Liver (tissue), 8 donors: ENCODE measurements at regions not wholly inside any gene's neighbourhood (a gene's known extent, or its start where the extent isn't known, plus 50 kb on each side); places are given as distances from the start of the nearest gene placed in this dataset.

Experiments used
- DNase-seq: peaks from one replicate; pipeline ENCODE4 v3.0.0-alpha.2; 2017; ENCODE audit warnings: low spot score
- H3K27ac ChIP-seq, 2 donors: one replicate each; pipeline ENCODE4 v1.7.0; 2013; ENCODE audit warnings: inconsistent platforms in 2 of 2, low read length in 2 of 2, control low read depth in 1 of 2, low read depth in 1 of 2, mild to moderate bottlenecking in 1 of 2
- H3K27me3 ChIP-seq, 4 donors: one replicate each; pipeline versions ENCODE4 v1.6.1 to v1.7.0; 2013; ENCODE audit warnings: low read length in 3 of 4, inconsistent platforms in 1 of 4, mild to moderate bottlenecking in 1 of 4, moderate library complexity in 1 of 4; ENCODE audit not compliant: control insufficient read depth in 4 of 4, insufficient read depth in 4 of 4
- H3K36me3 ChIP-seq, 4 donors: one replicate each; pipeline versions ENCODE4 v1.6.1 to v1.7.0; 2013; ENCODE audit warnings: low read length in 3 of 4, mild to moderate bottlenecking in 3 of 4, low read depth in 1 of 4, moderate library complexity in 1 of 4; ENCODE audit not compliant: control insufficient read depth in 4 of 4, insufficient read depth in 3 of 4
- H3K4me1 ChIP-seq, 4 donors: one replicate each; pipeline versions ENCODE4 v1.6.1 to v1.7.0; 2013; ENCODE audit warnings: low read length in 3 of 4, mild to moderate bottlenecking in 3 of 4, moderate library complexity in 1 of 4; ENCODE audit not compliant: control insufficient read depth in 4 of 4, insufficient read depth in 4 of 4
- H3K4me3 ChIP-seq, 3 donors: one replicate each; pipeline versions ENCODE4 v1.6.1 to v1.7.0; 2013; ENCODE audit warnings: low read length in 3 of 3, control low read depth in 1 of 3, low read depth in 1 of 3, mild to moderate bottlenecking in 1 of 3
- H3K9ac ChIP-seq, 2 donors: one replicate each; pipeline ENCODE4 v1.7.0; 2013; ENCODE audit warnings: low read length in 2 of 2, mild to moderate bottlenecking in 2 of 2, moderate library complexity in 2 of 2, control low read depth in 1 of 2, low read depth in 1 of 2
- H3K9me3 ChIP-seq, 4 donors: one replicate each; pipeline versions ENCODE4 v1.6.1 to v1.7.0; 2013; ENCODE audit warnings: low read length in 3 of 4; ENCODE audit not compliant: control insufficient read depth in 4 of 4
- EGR1 ChIP-seq, 2 donors: IDR thresholded peaks; 2 replicates each; pipeline ENCODE4 v1.6.1; 2016 to 2018; ENCODE audit warnings: antibody characterized with exemption in 2 of 2, low read depth in 2 of 2
- FOXA1 ChIP-seq: IDR thresholded peaks from 2 replicates; pipeline ENCODE4 v1.6.1; 2016; ENCODE audit warnings: antibody characterized with exemption
- FOXA2 ChIP-seq: IDR thresholded peaks from 2 replicates; pipeline ENCODE4 v1.6.1; 2016; ENCODE audit warnings: antibody characterized with exemption
- GABPA ChIP-seq, 2 donors: IDR thresholded peaks in 1 of 2; conservative IDR thresholded peaks in 1 of 2; 2 replicates each; pipeline ENCODE4 v1.6.1; 2016; ENCODE audit warnings: antibody characterized with exemption in 2 of 2, mild to moderate bottlenecking in 1 of 2, moderate library complexity in 1 of 2
- HNF4A ChIP-seq, 2 donors: conservative IDR thresholded peaks; 2 replicates each; pipeline ENCODE4 v1.6.1; 2016; ENCODE audit warnings: antibody characterized with exemption in 2 of 2, mild to moderate bottlenecking in 2 of 2
- HNF4G ChIP-seq: IDR thresholded peaks from 2 replicates; pipeline ENCODE4 v1.6.1; 2016; ENCODE audit warnings: antibody characterized with exemption
- JUND ChIP-seq, 2 donors: IDR thresholded peaks; 2 replicates each; pipeline ENCODE4 v1.6.1; 2016; ENCODE audit warnings: antibody characterized with exemption in 2 of 2
- NR2F2 ChIP-seq: IDR thresholded peaks from 2 replicates; pipeline ENCODE4 v1.6.1; 2016; ENCODE audit warnings: antibody characterized with exemption
- RAD21 ChIP-seq, 2 donors: IDR thresholded peaks; 2 replicates each; pipeline ENCODE4 v1.6.1; 2016; ENCODE audit warnings: antibody characterized with exemption in 2 of 2, mild to moderate bottlenecking in 2 of 2
- RXRA ChIP-seq, 2 donors: IDR thresholded peaks; 2 replicates each; pipeline ENCODE4 v1.6.1; 2017 to 2018; ENCODE audit warnings: antibody characterized with exemption in 2 of 2, mild to moderate bottlenecking in 1 of 2
- SP1 ChIP-seq: IDR thresholded peaks from 2 replicates; pipeline ENCODE4 v1.6.1; 2018; ENCODE audit warnings: antibody characterized with exemption, mild to moderate bottlenecking
- TAF1 ChIP-seq: conservative IDR thresholded peaks from 2 replicates; pipeline ENCODE4 v1.6.1; 2016; ENCODE audit warnings: antibody characterized with exemption, mild to moderate bottlenecking
- YY1 ChIP-seq: IDR thresholded peaks from 2 replicates; pipeline ENCODE4 v1.6.1; 2016; ENCODE audit warnings: antibody characterized with exemption, mild to moderate bottlenecking
- WGBS: extraction: QIAGEN DNeasy Blood & Tissue Kit; methylation state at CpG from one replicate; pipeline ENCODE4 v1.1.7; 2013; 5-methylcytosine and 5-hydroxymethylcytosine counted together
- TF ChIP-seq, protein P1 (sequence below): IDR thresholded peaks from 2 replicates; pipeline ENCODE4 v1.6.1; 2016; ENCODE audit warnings: antibody characterized with exemption
- TF ChIP-seq, protein P2 (sequence below): fragments of 150-350 bp; IDR thresholded peaks from 2 replicates; pipeline ENCODE4 v1.5.1; 2017; ENCODE audit warnings: improper control_type of control experiment, low read depth, low read length; ENCODE audit not compliant: missing input control
- TF ChIP-seq, protein P3 (sequence below): IDR thresholded peaks from 2 replicates; pipeline ENCODE4 v1.6.1; 2016; ENCODE audit warnings: antibody characterized with exemption
- TF ChIP-seq, protein P4 (sequence below): IDR thresholded peaks from 2 replicates; pipeline ENCODE4 v1.6.1; 2016; ENCODE audit warnings: antibody characterized with exemption
- TF ChIP-seq, protein P5 (sequence below): IDR thresholded peaks from 2 replicates; pipeline ENCODE4 v1.6.1; 2016; ENCODE audit warnings: antibody characterized with exemption, mild to moderate bottlenecking
- donor health status: healthy.
- donor health status: healthy.
- donor health status: healthy.
- donor health status: healthy.
- donor health status: healthy.

DNA sequence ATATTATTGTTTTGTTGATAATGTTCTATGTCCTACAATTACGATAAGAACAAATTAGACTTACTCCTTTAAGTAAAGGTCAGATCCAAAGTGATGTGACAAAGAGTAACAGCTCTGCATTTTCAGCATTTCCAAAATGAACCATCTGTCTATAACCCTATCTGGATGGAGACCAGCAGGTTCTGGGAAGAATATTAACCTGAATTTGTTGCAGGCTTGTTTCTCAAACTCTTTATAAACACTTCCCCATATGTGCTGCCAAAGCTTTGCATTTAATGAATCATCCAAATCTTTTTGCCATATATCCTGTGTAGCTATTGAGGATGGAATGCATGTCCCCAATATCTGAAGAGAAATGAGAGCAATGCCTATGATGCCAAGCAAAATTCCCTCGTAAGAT is 198.9 kb upstream of the SLC27A6 start:
- H3K4me3 ChIP-seq: no peak overlapping the region
- no peaks in the 10 kb centered on the region for H3K27me3 ChIP-seq
- TF ChIP-seq, protein P1, sequence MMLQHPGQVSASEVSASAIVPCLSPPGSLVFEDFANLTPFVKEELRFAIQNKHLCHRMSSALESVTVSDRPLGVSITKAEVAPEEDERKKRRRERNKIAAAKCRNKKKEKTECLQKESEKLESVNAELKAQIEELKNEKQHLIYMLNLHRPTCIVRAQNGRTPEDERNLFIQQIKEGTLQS: no peak
- TF ChIP-seq SP1: no peak
- TF ChIP-seq HNF4G: no peak
- no peak for TF ChIP-seq HNF4A (conservative IDR thresholded peaks at IDR 0.05)
- TF ChIP-seq, protein P2, sequence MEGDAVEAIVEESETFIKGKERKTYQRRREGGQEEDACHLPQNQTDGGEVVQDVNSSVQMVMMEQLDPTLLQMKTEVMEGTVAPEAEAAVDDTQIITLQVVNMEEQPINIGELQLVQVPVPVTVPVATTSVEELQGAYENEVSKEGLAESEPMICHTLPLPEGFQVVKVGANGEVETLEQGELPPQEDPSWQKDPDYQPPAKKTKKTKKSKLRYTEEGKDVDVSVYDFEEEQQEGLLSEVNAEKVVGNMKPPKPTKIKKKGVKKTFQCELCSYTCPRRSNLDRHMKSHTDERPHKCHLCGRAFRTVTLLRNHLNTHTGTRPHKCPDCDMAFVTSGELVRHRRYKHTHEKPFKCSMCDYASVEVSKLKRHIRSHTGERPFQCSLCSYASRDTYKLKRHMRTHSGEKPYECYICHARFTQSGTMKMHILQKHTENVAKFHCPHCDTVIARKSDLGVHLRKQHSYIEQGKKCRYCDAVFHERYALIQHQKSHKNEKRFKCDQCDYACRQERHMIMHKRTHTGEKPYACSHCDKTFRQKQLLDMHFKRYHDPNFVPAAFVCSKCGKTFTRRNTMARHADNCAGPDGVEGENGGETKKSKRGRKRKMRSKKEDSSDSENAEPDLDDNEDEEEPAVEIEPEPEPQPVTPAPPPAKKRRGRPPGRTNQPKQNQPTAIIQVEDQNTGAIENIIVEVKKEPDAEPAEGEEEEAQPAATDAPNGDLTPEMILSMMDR: no peak
- TF ChIP-seq GABPA (IDR thresholded peaks at IDR 0.05 in 1 of 2, conservative IDR thresholded peaks at IDR 0.05 in 1 of 2): no peak
- no peaks in the 10 kb centered on the region for H3K4me1 ChIP-seq
- no peak overlapping the region for H3K27ac ChIP-seq
- H3K9me3 ChIP-seq: no peaks in the 10 kb centered on the region
- no peak for DNase-seq
- H3K9ac ChIP-seq: no peak overlapping the region
- WGBS: 67% methylated on average over 2 of the region's 2 CpGs
- H3K36me3 ChIP-seq: no peaks in the 10 kb centered on the region

DNA sequence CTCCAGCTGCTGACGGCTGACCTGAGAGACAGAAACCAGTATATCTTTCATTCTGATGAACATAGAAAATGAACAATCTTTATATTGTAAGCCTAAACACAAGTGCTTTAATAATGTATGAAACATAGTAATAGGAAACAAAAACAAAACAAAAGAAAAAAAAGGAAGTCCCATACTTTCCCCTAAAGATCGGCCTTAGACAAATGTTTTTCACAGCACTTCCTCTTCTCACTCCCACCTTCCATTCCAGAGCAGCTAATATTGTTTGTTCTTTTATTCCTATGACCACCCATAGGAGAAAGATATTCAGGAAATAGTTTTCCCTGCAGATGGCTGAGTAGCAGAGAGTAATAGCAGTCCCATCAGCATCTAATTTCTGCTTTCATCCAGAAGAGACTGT is 194.4 kb upstream of the SLC27A6 start:
- 43% methylated on average over 2 of the region's 2 CpGs for WGBS
- DNase-seq: no peak
- Histone ChIP-seq H3K36me3 (no peaks in the 10 kb centered on the region), H3K4me3 (no peak overlapping the region), H3K27ac (no peak overlapping the region), H3K27me3 (peaks cover 0 to 3% (median 0%) of the 10 kb centered on the region in 4 donors), H3K9me3 (no peaks in the 10 kb centered on the region), H3K4me1 (no peaks in the 10 kb centered on the region), H3K9ac (no peak overlapping the region)
- TF ChIP-seq SP1: no peak
- TF ChIP-seq, protein P3, sequence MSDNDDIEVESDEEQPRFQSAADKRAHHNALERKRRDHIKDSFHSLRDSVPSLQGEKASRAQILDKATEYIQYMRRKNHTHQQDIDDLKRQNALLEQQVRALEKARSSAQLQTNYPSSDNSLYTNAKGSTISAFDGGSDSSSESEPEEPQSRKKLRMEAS: no peak

DNA sequence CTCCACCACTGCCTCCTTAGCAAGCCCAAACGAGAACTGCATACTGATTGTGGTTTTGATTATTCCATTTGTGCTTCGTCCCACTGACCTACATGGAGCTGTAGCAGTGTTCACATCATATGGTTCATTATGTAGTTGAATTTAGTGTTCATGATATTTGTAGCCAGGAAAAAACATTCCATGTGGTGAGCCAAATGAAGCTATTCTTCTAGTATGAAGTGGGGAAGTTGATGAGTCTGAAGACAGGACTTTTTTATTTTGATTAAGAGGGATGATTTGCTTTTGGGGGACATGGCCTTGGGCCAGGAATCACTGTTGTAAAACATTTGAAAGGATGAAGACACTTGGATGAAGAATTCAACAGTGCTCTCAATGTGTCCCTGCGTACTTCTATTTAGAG is 192.9 kb upstream of the SLC27A6 start:
- H3K9ac ChIP-seq: no peak overlapping the region
- no peak overlapping the region for H3K4me3 ChIP-seq
- DNase-seq: no peak
- no peaks in the 10 kb centered on the region for H3K9me3 ChIP-seq
- 66% methylated on average over 3 of the region's 3 CpGs for WGBS
- H3K4me1 ChIP-seq: no peaks in the 10 kb centered on the region
- peaks cover 0 to 3% (median 0%) of the 10 kb centered on the region in 4 donors for H3K27me3 ChIP-seq
- H3K27ac ChIP-seq: no peak overlapping the region
- H3K36me3 ChIP-seq: no peaks in the 10 kb centered on the region
- no peak for TF ChIP-seq RXRA (IDR thresholded peaks at IDR 0.05)
- TF ChIP-seq, protein P4, sequence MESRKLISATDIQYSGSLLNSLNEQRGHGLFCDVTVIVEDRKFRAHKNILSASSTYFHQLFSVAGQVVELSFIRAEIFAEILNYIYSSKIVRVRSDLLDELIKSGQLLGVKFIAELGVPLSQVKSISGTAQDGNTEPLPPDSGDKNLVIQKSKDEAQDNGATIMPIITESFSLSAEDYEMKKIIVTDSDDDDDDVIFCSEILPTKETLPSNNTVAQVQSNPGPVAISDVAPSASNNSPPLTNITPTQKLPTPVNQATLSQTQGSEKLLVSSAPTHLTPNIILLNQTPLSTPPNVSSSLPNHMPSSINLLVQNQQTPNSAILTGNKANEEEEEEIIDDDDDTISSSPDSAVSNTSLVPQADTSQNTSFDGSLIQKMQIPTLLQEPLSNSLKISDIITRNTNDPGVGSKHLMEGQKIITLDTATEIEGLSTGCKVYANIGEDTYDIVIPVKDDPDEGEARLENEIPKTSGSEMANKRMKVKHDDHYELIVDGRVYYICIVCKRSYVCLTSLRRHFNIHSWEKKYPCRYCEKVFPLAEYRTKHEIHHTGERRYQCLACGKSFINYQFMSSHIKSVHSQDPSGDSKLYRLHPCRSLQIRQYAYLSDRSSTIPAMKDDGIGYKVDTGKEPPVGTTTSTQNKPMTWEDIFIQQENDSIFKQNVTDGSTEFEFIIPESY: no peak
- no peak for TF ChIP-seq TAF1
- no peak for TF ChIP-seq YY1
- no peak for TF ChIP-seq EGR1 (IDR thresholded peaks at IDR 0.05; ENCODE audit: low read depth in 2 of 2)
- TF ChIP-seq FOXA2: no peak
- TF ChIP-seq, protein P3: no peak
- no peak for TF ChIP-seq HNF4A (conservative IDR thresholded peaks at IDR 0.05)
- TF ChIP-seq, protein P1: no peak
- TF ChIP-seq FOXA1: no peak
- TF ChIP-seq JUND (IDR thresholded peaks at IDR 0.05): no peak
- TF ChIP-seq GABPA (IDR thresholded peaks at IDR 0.05 in 1 of 2, conservative IDR thresholded peaks at IDR 0.05 in 1 of 2): no peak
- TF ChIP-seq SP1: no peak
- TF ChIP-seq NR2F2: no peak
- TF ChIP-seq RAD21 (IDR thresholded peaks at IDR 0.05): no peak
- TF ChIP-seq, protein P5, sequence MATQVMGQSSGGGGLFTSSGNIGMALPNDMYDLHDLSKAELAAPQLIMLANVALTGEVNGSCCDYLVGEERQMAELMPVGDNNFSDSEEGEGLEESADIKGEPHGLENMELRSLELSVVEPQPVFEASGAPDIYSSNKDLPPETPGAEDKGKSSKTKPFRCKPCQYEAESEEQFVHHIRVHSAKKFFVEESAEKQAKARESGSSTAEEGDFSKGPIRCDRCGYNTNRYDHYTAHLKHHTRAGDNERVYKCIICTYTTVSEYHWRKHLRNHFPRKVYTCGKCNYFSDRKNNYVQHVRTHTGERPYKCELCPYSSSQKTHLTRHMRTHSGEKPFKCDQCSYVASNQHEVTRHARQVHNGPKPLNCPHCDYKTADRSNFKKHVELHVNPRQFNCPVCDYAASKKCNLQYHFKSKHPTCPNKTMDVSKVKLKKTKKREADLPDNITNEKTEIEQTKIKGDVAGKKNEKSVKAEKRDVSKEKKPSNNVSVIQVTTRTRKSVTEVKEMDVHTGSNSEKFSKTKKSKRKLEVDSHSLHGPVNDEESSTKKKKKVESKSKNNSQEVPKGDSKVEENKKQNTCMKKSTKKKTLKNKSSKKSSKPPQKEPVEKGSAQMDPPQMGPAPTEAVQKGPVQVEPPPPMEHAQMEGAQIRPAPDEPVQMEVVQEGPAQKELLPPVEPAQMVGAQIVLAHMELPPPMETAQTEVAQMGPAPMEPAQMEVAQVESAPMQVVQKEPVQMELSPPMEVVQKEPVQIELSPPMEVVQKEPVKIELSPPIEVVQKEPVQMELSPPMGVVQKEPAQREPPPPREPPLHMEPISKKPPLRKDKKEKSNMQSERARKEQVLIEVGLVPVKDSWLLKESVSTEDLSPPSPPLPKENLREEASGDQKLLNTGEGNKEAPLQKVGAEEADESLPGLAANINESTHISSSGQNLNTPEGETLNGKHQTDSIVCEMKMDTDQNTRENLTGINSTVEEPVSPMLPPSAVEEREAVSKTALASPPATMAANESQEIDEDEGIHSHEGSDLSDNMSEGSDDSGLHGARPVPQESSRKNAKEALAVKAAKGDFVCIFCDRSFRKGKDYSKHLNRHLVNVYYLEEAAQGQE: no peak
- TF ChIP-seq HNF4G: no peak
